GM10248 (cell line): ENCODE measurements at regions not wholly inside any gene's neighbourhood (a gene's known extent, or its start where the extent isn't known, plus 50 kb on each side); places are given as distances from the start of the nearest gene placed in this dataset.

Experiments
- CTCF ChIA-PET: fragments of 300-600 bp; sonication (Branson Sonifier 250); formaldehyde crosslinking; extraction: SDS; loops from one replicate; lab custom pipeline; 2021; ENCODE audit warnings: antibody characterized with exemption; lab: Yijun Ruan, JAX
- POLR2A ChIA-PET: fragments of 350-650 bp; sonication (Branson Sonifier 250); formaldehyde crosslinking; extraction: SDS; loops from one replicate; lab custom pipeline; 2020; ENCODE audit warnings: antibody characterized with exemption; lab: Yijun Ruan, JAX
- DNase-seq: peaks from one replicate; pipeline ENCODE4 v3.0.0; 2012; ENCODE audit errors: extremely low spot score
- TF ChIP-seq, protein P1 (sequence below): IDR thresholded peaks from 2 replicates; pipeline ENCODE4 v1.5.1; 2012; ENCODE audit warnings: mild to moderate bottlenecking, low read depth; ENCODE audit errors: extremely low read depth, missing control alignments, control extremely low read depth

DNA sequence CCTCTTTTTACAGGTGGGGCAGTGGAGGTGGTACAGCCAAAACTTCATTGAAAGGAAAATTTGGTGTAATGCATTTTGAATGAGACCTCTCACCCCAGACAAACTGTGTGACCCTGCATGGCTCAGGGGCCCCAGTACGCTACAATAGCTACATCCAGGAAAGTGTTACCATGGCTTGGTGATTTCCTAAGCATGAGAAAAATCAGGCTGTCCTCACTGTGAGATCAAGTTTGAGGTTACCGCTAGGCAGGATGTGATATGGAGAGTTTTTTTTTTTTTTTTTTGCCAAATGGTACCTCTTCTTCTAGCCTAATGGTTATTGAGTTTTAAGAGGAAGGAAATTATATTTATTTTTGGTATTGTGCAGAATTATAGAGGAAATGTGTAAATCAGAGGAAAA is 305.3 kb downstream of the CD83 start:
- ChIA-PET POLR2A (no interaction called here), CTCF (no interaction called here)
- no peak for DNase-seq
- TF ChIP-seq, protein P1, sequence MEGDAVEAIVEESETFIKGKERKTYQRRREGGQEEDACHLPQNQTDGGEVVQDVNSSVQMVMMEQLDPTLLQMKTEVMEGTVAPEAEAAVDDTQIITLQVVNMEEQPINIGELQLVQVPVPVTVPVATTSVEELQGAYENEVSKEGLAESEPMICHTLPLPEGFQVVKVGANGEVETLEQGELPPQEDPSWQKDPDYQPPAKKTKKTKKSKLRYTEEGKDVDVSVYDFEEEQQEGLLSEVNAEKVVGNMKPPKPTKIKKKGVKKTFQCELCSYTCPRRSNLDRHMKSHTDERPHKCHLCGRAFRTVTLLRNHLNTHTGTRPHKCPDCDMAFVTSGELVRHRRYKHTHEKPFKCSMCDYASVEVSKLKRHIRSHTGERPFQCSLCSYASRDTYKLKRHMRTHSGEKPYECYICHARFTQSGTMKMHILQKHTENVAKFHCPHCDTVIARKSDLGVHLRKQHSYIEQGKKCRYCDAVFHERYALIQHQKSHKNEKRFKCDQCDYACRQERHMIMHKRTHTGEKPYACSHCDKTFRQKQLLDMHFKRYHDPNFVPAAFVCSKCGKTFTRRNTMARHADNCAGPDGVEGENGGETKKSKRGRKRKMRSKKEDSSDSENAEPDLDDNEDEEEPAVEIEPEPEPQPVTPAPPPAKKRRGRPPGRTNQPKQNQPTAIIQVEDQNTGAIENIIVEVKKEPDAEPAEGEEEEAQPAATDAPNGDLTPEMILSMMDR: no peak

DNA sequence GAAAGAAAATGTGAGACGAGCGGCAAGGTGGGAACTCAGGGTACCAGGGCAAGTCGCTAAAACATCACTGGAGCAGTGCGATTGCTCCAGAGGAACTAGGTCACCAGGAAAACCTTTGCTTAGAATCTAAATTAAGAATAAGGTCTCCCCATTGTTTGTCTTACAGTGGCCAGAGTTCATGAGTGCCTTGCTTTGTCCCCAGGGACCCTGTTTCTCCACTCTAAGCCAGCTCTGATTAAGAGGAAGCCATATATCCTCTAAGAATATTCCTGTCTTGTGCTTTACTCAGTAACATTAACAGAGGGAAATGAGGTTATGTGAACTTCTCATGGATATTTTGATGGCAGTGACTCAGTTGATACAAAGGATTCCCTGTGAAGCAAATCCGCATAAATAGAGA is 305.8 kb downstream of the CD83 start:
- POLR2A ChIA-PET: no interaction called here
- CTCF ChIA-PET: no interaction called here
- TF ChIP-seq, protein P1: no peak
- no peak for DNase-seq

DNA sequence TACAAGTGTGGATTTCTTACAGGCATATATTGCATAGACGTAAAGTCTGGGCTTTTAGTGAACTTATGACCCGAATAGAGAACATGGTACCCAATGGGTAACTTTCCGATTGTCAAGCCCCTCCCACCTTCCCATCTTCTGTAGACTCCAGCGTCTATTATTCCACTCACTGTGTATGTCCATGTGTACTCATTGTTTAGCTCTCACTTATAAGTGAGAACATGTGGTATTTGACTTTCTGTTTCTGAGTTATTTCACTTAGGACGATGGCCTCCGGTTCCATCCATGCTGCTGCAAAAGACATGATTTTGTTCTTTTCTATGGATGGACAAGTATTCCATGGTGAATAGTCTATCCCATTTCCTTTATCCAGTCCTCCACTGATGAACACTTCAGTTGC is 306.4 kb downstream of the CD83 start:
- no peak for DNase-seq
- TF ChIP-seq, protein P1: no peak
- ChIA-PET POLR2A (no interaction called here), CTCF (no interaction called here)

DNA sequence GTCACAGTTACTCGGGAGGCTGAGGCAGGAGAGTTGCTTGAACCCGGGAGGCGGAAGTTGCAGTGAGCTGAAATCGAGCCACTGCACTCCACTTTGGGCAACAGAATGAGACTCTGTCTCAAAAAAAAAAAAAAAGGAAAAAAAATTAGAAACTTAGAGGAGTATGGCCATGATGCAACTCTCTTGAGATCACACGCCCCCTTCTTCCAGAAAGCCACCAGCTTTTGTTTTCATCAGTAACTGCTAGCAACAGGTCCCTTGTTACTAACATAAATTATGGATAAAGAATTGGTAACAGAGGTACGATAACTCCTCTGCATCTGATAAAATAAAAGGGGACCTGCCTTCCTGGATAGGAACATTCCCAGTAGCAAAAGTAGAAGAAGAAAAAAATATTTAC is 308.2 kb downstream of the CD83 start:
- TF ChIP-seq, protein P1: no peak
- CTCF ChIA-PET: no interaction called here
- DNase-seq: no peak
- POLR2A ChIA-PET: no interaction called here

DNA sequence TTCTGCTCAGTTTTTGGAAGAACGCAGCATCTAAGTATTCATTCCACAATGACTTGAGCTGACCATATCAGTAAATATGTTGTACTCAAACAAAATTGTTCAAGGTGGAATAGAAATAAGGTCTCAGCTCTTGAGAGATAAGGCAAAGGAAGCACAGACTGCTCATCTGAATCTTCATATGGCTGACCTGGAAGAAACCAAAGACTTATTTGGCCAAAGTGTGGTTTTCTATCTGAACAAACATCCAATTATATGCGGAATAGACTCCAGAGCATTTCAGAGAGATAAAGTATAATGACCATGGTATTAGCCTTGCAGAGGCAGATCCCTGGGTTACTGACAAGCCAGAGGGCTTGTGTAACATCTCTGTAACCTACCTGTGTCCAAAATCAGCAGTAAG is 308.7 kb downstream of the CD83 start:
- ChIA-PET POLR2A (no interaction called here), CTCF (no interaction called here)
- TF ChIP-seq, protein P1: no peak
- no peak for DNase-seq

DNA sequence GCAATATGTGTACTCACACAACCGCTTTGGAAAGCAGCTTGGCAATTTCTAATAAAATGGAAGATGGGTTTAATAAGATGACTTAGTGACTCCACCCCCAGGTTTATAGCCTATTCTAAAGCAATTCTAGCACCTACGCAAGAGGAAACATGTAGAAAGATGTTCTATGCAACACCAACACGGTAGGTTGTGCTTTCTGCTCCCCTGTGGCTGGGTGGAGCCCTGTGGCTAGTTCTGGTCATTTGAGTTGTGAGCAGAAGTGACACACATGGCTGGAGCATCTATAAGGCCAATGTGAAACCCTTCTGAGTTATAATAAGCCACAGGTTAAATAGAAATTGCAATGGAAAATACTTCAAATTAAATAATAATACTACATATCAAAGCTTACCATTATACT is 310.7 kb downstream of the CD83 start:
- POLR2A ChIA-PET: no interaction called here
- CTCF ChIA-PET: interaction anchor here (0.8 to 1.3 kb wide), 3 partner anchors 48 to 218 kb away, joined by 3 read pairs; no protein-coding TSS in a partner anchor
- no peak for DNase-seq
- TF ChIP-seq, protein P1: no peak

DNA sequence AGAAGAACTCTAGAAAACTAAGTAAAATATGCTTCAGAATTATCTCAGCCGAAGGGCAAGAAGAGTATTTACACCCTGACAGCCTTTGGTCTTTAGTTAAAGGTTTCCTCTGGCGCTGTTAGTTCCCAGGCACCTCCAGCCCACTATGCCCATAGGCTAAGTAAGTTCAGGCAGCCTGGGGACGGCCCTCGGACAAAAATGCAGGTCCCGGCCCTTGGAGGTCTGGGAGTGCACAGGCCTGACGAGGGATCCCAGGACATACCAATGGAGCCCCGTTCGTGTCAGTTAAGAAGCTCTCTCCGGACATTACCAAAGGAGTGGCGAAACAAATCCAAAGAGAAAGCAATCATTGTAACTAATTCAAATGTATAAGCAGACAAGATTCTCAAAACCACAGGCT is 311.8 kb downstream of the CD83 start:
- TF ChIP-seq, protein P1: no peak
- DNase-seq: no peak

More for the DNA sequence above, 311.8 kb downstream of the CD83 start:
- CTCF ChIA-PET: interaction anchor here (1.2 kb wide), 1 partner anchor 47 kb away, joined by 3 read pairs; no protein-coding TSS in a partner anchor
- POLR2A ChIA-PET: no interaction called here
